ENCODE measurements at regions not wholly inside any gene's neighbourhood (a gene's known extent, or its start where the extent isn't known, plus 50 kb on each side); places are given as distances from the start of the nearest gene placed in this dataset.

- no peaks in the 10 kb centered on the region for H3K36me3 ChIP-seq
- TF ChIP-seq CTCF (IDR thresholded peaks at IDR 0.05; ENCODE audit: low read depth, low read length): no peak
- DNase-seq: no peak
- no peak overlapping the region for H3K4me3 ChIP-seq (ENCODE audit: low read depth, low read length)
- no peaks in the 10 kb centered on the region for H3K27me3 ChIP-seq
- no peaks in the 10 kb centered on the region for H3K4me1 ChIP-seq
- no peaks in the 10 kb centered on the region for H3K9me3 ChIP-seq
Measured at GRCh38 chr1:238186887-238187574, 296.3 kb upstream of the ZP4 start.

- no peaks in the 10 kb centered on the region for H3K9me3 ChIP-seq
- no peaks in the 10 kb centered on the region for H3K27me3 ChIP-seq
- TF ChIP-seq CTCF (IDR thresholded peaks at IDR 0.05; ENCODE audit: low read depth, low read length): no peak
- no peaks in the 10 kb centered on the region for H3K4me1 ChIP-seq
- H3K36me3 ChIP-seq: no peaks in the 10 kb centered on the region
- no peak for DNase-seq
- no peak overlapping the region for H3K4me3 ChIP-seq (ENCODE audit: low read depth, low read length)
Measured at GRCh38 chr1:238177960-238178645, 287.4 kb upstream of the ZP4 start.

DNA sequence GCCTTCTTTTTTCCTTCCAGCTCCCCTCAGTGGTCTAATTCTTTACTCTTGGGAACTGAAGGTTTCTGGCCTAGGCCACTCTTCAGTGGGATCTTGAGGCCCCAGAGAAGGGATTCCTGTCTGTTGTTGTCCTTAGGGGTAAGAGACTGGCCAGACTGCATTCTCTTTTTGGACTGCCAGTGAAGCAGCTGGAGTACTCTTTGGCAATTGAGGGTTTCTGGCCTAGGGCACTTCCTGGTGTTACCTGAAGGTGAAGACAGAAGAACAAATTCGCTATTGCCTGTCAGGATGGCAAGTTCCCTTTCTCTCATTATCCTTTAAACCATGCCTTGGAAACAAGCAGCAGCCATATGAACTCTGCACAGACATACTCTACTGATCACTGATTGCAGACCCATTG lies 286.6 kb upstream of the ZP4 start:
- Histone ChIP-seq H3K36me3 (no peaks in the 10 kb centered on the region), H3K4me3 (ENCODE audit: low read depth, low read length) (no peak overlapping the region), H3K9me3 (no peaks in the 10 kb centered on the region), H3K4me1 (no peaks in the 10 kb centered on the region), H3K27me3 (no peaks in the 10 kb centered on the region)
- DNase-seq: no peak
- TF ChIP-seq CTCF (IDR thresholded peaks at IDR 0.05; ENCODE audit: low read depth, low read length): no peak

DNA sequence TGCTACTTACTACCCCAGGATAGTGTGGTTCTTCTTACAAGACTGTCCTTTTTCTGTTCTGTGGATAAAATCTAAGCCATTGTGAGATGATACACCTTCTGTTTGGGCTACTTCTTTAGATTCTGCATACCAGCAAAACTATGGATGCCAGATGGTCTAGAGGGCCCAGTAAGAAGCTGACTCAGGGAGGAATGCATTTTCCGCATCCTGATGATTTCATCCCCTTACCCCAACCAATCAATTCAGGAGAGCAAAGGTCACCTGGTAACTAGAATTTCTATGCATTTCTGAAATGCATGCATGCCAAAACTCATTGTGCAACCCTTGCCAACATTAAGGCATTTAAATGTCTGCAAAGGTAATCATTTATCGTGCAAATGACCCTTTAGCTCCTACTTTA lies 285.7 kb upstream of the ZP4 start:
- no peak for TF ChIP-seq CTCF (IDR thresholded peaks at IDR 0.05; ENCODE audit: low read depth, low read length)
- Histone ChIP-seq H3K4me1 (no peaks in the 10 kb centered on the region), H3K4me3 (ENCODE audit: low read depth, low read length) (no peak overlapping the region), H3K36me3 (no peaks in the 10 kb centered on the region), H3K9me3 (no peaks in the 10 kb centered on the region), H3K27me3 (no peaks in the 10 kb centered on the region)
- DNase-seq: no peak

- no peaks in the 10 kb centered on the region for H3K27me3 ChIP-seq
- no peaks in the 10 kb centered on the region for H3K36me3 ChIP-seq
- H3K9me3 ChIP-seq: no peaks in the 10 kb centered on the region
- no peak for DNase-seq
- H3K4me1 ChIP-seq: no peaks in the 10 kb centered on the region
- H3K4me3 ChIP-seq (ENCODE audit: low read depth, low read length): no peak overlapping the region
- no peak for TF ChIP-seq CTCF (IDR thresholded peaks at IDR 0.05; ENCODE audit: low read depth, low read length)
Measured at GRCh38 chr1:238171985-238172384, 281.3 kb upstream of the ZP4 start.

DNA sequence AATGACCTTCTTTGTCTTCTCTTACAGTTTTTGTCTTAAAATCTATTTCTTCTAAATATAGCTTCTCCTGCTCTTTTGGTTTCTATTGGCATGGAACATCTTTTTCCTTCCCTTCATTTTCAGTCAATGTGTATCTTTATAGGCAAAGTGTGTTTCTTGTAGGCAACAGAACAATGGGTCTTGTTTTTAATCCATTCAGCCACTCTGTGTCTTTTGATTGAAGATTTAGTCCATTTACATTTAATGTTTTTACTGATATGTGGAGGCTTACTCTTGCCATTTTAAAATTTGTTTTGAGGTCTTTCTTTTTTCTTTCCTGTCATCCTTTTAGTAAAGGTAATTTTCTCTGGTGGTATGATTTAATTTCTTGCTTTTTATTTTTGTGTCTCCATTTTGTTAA lies 271.2 kb upstream of the ZP4 start:
- DNase-seq: no peak

More for the DNA sequence above, 271.2 kb upstream of the ZP4 start:
- H3K36me3 ChIP-seq: no peaks in the 10 kb centered on the region
- H3K9me3 ChIP-seq: no peaks in the 10 kb centered on the region
- no peak for TF ChIP-seq CTCF (IDR thresholded peaks at IDR 0.05; ENCODE audit: low read depth, low read length)
- H3K27me3 ChIP-seq: no peaks in the 10 kb centered on the region
- no peaks in the 10 kb centered on the region for H3K4me1 ChIP-seq
- no peak overlapping the region for H3K4me3 ChIP-seq (ENCODE audit: low read depth, low read length)

All from BE2C (cell line).